Activated T-cell treated with anti-CD3 and anti-CD28 coated beads for 1 hour (primary cell): ENCODE measurements at regions not wholly inside any gene's neighbourhood (a gene's known extent, or its start where the extent isn't known, plus 50 kb on each side); places are given as distances from the start of the nearest gene placed in this dataset.

Experiments used
- DNase-seq: peaks from one replicate; pipeline ENCODE4 v3.0.0-alpha.2; 2020; ENCODE audit warnings: low read depth

DNA sequence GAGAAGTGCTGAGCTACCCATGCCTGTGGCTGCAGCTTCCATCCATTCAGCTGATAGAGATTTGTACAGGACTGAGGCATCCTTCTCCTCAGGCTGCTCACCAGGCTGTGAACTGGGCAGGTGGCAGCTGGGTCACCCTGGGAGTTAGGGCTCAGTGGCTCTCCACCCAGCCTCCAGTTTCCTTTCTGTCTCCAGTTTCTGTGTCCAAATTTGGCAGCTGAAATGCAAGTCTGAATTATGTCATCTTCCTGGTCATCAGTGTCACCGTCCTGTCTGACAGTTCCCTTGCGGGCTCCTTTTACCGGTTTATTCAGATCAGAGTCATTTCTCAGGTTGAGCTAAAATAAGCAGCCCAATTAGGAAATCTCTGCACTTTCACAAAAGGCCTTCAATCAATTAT lies 93.3 kb downstream of the EDN1 start:
- DNase-seq = no peak

DNA sequence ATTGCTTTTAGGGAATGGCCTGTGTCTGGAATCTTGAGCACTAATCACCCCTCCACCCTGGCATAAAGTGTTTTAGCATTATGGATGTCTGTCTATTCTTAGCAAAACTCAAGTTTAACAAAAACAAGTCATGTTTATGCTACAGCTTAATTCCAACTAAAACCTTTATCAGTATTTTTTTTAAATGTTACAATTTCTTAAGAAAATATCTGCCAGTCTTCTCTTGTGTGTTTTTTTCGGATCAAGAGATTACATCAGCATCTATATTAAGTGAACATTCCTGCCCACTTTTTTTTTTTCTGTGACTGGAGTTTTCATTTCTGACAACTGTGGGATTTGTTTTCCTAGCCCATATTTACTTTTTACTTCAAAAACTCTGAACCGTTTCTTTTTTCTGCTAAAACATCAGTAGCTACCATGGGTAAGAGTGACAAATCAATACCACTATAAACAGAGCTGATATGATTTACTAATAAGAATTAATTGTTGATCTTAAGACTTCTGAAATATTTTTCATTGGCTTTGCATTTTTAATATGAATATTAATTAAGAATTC lies 94.3 kb downstream of the EDN1 start:
- DNase-seq = no peak

DNA sequence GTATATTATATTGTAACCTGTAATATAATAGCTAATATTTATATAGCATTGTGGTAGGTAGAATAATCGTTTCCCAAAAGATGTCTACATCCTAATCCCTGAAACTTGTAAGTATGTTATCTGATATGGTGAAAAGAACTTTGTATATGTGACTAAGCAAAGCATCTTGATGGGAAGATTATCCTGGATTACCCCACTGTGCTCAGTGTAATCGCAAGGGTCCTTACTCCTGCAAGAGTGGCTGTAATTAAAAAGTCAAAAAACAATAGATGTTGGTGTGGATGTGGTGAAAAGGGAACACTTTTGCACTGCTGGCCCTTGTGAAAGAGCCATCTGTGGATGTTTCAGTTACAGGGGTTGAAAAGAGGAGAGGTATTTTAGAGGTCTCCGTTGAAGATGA lies 95.2 kb downstream of the EDN1 start:
- no peak for DNase-seq

DNA sequence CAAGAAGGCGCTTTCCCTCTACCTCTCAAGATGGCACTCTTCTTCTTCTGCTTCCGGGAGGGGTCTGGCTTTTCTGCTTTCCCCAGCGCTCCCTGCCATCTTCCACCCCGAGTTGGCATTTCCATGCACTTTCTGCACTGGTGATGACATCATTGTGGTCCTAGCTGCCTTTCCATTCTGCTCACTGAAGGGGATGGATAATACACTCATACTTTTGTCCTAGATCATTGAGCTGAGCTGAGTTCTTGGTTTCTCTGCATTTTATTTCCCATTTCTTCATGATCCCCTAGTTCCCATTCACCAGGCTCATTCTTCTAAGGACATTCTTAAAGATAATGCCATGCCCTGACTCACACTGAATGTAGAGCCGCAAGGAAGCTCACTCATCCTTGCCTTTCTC lies 96.7 kb downstream of the EDN1 start:
- no peak for DNase-seq

DNA sequence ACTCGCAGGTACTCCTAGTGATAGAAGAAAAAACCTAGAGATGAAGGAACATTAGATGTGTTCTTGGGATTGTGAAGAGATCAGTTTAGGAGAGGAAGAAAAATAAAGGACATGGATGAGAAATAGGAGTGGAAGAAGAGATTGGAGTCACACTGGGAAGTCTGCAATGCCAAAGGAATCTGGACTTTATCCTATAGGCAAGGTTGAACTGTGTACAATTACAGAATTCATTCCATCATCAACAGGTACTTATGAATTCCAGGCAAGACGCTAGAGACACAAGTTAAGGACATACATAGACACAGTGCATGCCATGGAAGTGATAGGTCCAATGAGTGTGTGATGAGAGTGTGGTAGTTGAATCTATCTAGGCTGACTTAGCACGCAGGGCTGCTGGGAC lies 101.3 kb downstream of the EDN1 start:
- DNase-seq = no peak

DNA sequence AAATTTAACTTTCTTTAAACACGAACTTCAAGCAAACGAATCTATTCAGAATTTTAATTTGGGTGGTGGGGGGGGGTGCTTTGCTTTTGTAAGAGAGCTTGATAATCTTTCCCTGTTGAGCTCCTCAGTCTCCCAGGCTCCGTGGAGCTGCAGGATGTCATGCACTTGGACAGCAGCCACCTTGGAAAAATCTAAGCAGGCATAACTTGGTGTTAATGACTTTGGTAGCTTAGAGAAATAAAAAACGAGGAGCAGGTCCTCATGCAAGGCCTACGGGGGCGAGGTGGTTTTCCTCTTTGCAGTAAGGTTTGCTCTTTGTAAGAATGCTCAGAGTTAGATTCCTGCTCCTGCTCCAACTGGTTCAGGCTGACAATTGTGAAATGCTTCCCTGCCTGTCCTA lies 102.3 kb downstream of the EDN1 start:
- no peak for DNase-seq

DNA sequence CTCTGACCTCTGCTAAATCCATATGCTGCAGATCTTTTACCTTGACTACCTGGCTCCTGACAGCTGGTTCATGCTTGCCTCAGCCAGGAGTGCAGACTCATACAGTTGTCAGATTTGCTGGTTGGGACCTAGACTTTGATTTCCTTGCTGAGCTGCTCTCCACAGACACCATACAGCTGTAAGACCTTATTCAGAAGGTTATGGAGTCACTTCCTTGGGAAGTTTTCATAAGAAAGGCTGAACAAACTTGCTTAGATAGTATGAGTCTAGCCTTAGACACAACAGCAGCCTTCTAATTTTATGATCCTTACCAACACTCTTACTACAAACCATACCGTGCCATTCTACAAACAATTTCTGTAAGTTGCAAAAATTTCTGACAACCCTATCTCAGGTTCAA lies 102.9 kb downstream of the EDN1 start:
- DNase-seq = no peak

DNA sequence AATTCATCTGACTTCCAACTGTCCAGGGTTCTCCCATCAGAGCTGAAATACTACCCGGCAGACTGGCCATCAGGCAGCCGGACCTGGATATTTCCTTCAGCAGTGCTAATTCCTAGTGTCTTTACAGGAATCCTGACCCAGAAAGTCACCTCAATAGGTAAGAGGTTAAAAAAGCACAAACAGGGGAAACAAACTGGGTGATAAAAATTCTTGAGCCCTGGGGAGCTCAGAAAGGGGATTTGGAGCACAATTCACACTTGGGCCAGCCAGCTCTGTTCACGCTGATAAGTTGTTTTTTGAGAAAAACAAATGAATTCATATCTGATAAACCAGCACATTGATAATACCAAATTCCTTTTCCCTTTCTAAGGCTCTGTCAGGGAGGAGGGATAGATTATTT lies 104.0 kb downstream of the EDN1 start:
- no peak for DNase-seq

DNA sequence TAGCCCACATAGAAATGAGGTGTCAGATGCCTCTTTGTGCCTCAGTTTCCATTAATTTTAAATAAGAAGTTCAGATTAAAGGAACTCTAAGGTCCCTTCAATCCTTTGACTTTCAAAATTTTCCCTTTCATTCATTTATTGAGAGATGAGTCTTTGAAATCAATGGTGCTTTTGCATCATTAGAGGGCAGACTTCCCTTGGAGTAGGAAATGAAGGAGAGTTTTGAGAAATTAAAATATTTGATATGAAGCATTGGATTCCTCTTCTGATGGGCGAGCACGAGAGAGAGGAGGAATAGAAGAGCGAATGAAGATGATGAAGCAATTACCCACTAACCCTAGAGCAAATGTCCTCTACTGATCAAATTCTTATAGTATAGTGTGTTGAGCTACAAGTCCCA lies 105.7 kb downstream of the EDN1 start:
- DNase-seq = no peak

DNA sequence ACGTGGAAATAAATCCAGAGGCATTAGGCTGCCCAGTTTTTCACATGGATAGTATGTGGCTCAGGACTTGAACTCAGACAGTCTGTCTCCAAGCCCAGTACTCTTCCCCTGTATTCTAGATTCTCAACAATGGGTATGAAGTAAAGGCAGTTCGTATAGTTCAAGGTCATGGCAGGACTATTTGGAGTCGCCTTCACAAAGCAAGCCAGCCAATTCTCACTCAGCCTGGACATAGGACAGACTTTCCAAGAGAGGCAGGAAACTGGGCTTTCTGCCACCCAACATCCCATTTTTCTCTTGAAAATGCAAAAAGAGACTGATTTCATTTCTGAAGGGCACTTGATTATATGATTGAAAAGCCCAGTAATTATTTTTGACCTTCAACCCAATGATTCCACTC lies 111.0 kb downstream of the EDN1 start:
- no peak for DNase-seq

DNA sequence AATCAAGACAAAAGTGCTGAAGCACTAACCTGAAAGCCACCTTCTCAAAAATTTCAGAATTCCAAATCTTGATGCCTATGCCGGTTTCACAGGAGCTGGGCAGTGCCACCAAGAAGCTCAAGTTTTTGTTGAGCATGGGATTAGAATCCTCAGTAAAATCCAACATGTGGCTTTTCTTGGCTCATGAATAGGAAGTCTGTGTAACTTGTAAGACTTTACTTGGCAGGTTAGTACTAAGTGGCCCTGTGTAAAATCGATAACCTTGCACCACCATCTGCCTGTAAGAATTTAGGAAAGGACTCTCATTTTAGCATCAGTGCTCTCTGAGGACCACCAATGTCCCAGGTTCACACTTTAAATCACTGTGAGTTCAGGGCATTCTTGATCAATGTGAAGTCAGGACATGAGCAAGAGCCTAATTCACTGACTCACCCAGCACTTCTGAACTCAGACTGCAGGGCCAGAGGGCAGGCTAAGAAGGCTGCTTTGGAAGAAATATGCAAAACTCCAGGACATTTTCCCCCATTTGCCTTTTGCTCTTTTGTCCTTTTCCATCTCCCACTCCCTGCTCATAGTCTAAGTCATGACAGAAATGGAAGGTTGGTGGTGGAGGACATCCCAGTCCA lies 113.2 kb downstream of the EDN1 start:
- DNase-seq = no peak

DNA sequence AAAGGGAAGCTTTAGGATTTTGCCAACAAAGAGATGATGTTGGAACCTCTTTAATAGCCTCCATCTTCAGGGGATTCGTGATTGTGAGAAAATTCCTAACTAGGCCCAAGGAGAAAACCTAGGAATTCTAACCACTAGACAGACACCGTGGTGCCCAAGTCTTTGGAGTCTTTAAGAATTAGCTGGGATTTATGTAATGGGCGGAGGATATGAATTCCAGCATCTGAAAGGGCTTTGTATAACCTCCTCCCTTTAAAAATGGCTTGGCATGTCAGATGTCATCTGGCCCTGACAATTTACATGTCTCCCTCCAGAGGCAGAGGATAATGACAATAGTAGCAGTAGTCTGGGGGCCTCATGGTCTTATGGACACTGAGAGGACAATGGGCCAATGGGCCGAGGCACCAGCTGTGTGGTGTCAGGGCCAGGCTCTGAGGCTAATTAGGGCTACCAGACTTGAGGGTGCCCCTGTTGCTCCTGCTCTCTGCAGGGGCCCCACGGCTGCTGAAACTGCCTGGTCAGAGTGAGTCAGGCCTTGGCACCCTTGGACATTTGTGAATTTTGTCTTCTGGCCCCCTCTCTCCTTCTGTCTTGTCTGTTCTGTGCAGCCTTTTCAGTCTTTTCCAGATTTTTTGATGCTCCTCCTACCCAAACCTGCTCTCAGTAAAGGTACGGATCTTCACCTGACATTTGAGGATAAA lies 113.9 kb downstream of the EDN1 start:
- DNase-seq = no peak

DNA sequence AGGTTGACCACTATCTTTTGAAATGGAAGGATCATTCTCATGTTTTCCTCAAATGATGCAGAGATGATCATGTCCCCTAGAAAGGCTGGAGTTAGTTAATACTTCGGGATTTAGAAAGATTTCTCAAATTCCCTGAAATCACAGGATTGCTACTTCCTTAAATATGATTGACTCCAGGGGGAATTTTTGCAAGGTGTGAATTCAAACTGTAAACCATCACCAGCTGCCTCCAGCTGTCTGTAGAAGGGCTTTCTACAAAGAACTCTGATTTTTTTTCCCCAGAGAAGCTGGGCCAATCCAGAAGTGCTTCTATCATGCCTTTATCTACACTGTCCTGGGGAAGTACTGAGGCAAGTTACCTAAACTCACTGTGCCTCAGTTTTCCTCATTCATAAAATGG lies 114.5 kb downstream of the EDN1 start:
- DNase-seq = no peak

DNA sequence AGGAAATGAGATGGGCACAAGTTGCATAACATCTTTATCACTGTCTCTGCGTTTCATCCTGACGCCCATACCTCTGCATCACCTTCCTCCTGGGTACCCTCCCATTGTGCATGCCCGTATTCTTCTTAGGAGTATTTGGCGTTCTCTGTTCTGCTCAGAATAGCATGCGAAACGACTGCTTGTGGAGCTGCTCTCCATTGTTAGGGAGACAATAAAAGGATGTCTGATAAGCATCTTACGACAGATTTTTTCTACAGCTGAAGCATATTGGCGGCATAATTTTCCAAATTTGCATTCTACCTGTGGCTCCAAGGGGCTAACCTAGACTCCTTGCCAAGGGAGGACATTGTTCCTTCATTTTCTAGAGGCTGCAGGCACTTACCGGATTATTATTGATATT lies 118.6 kb downstream of the EDN1 start:
- DNase-seq = no peak

DNA sequence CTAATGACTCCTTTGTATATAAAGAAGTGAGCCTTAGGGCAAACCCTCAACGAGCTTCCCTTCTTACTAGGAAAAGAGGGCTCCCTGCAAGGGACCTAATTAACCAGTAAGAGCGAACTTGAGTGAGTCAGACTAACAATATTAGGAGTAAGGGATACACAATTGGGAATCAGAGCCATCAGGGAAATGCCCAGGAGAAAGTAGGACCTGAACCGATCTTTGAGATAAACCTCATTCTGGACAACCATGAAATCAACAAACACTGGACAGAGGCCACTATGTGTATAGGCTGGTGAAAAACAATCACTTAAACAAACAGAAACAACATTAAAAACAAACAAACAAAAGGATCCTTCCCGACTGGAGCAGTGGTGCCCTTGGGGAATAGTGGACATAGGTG lies 120.8 kb downstream of the EDN1 start:
- DNase-seq = no peak

DNA sequence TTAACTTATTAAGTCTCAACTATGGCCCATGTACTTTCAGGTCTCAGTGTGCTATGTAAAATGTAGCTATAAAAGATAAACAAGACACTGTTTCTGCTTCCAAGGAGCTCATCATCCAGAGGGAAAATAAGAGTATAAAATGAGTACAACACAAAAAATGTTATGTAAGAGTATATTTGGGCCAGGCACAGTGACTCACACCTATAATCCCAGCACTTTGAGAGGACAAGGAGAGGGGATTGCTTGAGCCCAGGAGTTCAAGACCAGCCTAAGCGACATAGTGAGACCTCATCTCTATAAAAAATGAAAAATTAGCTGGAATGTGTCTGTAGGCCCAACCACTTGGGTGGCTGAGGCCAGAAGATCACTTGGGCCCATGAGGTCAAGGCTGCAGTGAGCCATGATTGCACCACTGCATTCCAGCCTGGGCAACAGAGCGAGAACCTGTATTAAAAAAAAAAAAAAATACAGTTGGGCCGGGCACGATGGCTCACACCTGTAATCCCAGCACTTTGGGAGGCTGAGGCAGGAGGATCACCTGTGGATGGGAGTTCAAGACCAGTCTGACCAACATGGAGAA lies 124.0 kb downstream of the EDN1 start:
- DNase-seq = no peak

DNA sequence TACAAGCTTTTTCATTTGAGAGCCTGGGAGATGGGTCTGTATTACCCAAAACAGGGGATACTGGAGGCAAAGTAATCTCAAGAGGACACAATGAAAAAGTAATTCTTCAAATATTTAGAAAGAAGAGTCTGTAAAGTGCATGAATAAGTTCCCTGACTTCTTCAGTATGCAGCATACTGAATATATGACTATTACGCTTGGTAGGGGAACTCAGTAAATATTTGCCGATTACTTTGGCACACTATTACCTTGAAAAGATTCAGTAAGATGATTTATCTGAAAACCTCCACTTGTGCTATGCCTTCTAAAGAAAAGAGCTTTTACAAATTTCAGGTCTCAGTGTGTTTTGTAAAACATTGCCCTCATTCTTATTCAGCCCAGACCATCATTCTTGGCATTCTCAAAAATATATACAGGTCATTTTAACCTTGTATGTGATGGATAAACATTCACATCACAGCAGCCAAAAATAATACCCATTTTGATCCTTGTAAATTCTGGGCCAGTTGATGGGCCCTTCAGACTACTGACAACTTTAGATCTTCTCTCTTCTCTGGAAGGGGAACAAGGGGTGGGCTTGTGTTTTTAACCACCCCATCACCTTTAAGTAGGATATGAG lies 125.9 kb downstream of the EDN1 start:
- no peak for DNase-seq

DNA sequence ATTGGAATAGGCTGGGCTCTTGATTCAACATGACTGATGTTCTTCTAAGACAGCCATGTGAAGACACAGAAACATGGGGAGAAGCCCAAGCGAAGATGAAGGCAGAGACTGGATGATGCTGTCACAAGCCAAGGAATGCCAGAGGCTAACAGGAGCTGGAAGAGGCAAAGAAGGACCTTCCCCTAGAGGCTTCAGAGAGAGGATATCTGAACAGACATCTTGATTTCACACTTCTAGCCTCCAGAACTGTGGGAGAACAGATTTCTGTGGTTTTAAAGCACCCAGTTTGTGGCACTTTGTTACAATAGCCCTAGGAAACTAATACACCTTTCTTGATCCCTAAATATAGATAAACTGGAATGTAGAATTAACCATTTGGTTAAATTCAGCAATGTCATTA lies 127.0 kb downstream of the EDN1 start:
- DNase-seq = no peak

DNA sequence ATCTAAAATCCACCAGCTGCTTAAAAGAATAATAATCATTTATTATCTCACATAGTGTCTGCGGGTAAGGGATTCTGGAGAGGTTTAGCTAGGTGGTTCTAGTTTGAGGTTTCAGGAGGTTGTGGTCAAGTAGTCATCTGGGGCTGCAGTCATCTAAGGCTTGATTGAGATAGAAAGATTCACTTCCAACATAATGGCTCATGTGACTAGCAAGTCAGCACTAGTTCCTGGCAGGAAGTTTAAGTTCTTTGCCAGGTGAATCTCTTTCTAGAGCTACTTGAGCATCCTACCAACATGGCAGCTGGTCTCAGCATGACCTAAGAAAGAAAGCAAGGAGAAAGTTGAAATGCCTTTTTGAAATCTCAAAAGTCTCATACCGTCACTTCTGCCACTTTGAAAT lies 128.8 kb downstream of the EDN1 start:
- no peak for DNase-seq

DNA sequence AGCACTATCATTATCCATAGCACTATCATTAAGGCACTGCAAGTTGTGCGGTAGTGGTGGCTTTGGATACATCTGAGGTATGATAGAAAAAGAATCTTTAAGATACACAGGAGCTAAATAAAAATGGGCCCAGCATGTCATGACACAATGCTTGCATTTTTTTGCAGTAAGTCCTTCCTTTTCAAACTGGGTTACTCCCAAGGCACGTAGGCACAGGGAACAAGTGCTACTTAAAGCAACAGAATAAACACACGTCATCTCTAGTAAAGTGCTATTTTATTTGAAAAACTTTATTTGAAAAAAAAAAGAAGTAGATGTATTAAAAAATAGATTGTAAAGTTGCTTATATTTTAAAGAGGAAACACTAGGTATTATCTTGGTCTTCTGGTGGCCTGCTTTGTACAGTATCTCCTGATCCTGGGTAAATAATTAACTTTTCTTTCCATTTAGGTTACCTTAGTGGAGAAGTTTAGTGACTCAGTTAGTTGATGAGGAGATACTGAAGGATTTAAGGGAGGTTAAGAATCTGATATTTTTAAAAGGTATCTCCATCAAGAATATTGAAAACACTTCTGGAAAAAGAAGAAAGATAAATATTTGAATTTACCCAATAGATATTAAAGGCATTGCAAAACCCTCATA lies 129.6 kb downstream of the EDN1 start:
- no peak for DNase-seq

DNA sequence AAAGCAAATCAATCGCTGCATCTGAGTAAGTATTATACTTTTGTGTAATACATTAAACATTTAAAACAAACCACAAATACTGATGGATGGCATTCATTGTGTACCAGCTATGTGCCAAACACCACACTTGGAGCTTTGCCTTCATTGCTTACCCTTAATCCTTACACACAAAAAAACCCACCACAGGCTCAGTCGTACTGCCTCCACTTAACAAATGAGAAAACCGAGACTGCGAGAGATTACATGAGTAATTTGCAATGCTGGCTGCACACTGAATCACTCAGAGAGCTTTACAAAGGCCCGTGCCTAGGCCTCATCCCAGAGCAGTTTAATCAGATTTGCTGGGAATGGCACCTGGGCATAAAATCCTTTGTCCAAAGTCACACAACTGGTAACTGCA lies 130.5 kb downstream of the EDN1 start:
- no peak for DNase-seq

DNA sequence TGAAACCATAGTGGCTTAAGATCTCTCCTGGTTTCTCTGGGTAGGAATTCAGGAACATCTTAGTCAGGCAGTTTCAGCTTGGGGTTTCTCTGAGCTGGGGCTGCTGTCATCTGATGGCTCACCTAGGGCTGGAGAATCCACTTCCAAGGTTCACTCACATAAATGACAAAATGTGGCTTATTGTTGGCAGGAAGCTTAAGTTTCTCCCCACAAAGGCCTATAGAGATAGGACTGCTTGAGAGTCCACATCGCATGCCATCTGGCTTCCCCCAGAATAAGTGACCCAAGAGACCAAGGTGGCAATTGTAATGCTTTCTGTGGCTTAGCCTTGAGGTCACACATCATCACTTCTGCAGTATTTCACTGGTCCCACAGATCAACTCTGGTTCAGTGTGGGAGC lies 131.4 kb downstream of the EDN1 start:
- DNase-seq = no peak

DNA sequence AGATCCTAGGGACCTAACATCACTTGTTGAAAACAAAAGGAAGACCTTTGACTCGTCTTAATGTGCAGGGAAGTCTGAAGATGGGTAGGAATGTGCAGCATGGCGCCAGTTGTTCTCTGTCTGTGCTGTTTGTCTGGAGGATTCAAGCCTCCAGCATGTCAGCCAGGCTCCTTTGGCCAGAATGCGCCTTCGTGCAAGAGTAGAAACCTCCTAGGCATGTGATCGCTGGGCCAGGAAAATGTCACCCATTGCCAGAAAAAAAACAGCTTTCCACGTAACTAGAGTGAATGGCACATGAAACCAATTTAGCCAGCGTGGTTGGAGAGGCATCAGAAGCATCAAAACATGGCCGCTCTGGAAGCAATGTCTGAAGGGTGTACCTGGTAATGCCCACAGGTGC lies 132.7 kb downstream of the EDN1 start:
- DNase-seq = no peak
